ENCODE measurements at regions not wholly inside any gene's neighbourhood (a gene's known extent, or its start where the extent isn't known, plus 50 kb on each side); places are given as distances from the start of the nearest gene placed in this dataset.

GRCh38 chr22:19635644-19636043 lies 78.7 kb upstream of the SEPTIN5 start:
- TF ChIP-seq CTCF (IDR thresholded peaks at IDR 0.05) = no peak
- TF ChIP-seq POLR2A (IDR thresholded peaks at IDR 0.05) = no peak

Data from Peyer's patch (tissue), 4 donors.